CD14-positive monocyte (primary cell): ENCODE measurements at regions not wholly inside any gene's neighbourhood (a gene's known extent, or its start where the extent isn't known, plus 50 kb on each side); places are given as distances from the start of the nearest gene placed in this dataset.

Source experiments
- DNase-seq, 3 donors: peaks; one replicate each; pipeline ENCODE4 v3.0.0-alpha.2; 2011 to 2022
- H2AFZ ChIP-seq: 2 replicates; pipeline ENCODE4 v1.6.0; 2012; ENCODE audit warnings: mild to moderate bottlenecking, low read depth, low read length, inconsistent platforms; ENCODE audit not compliant: insufficient read depth, poor library complexity, severe bottlenecking
- H3K27ac ChIP-seq, 2 donors: 1 replicate in 1 of 2; 2 replicates in 1 of 2; pipeline ENCODE4 v1.5.1; 2012 to 2013; ENCODE audit warnings: low read length in 2 of 2, control low read depth in 1 of 2, inconsistent platforms in 1 of 2, low read depth in 1 of 2, mild to moderate bottlenecking in 1 of 2
- H3K27me3 ChIP-seq, 2 donors: one replicate each; pipeline versions ENCODE4 v1.6.0 to v1.6.1; 2011 to 2013; ENCODE audit warnings: low read length in 2 of 2; ENCODE audit not compliant: control insufficient read depth in 2 of 2, insufficient read depth in 2 of 2
- H3K36me3 ChIP-seq, 2 donors: replicated peaks in 1 of 2; 1 replicate in 1 of 2; 2 replicates in 1 of 2; pipeline versions ENCODE4 v1.5.1 to v1.6.1; 2012 to 2013; ENCODE audit warnings: low read length in 2 of 2, control low read depth in 1 of 2, inconsistent platforms in 1 of 2, mild to moderate bottlenecking in 1 of 2; ENCODE audit not compliant: insufficient read depth in 2 of 2, control insufficient read depth in 1 of 2
- H3K4me1 ChIP-seq, 2 donors: 1 replicate in 1 of 2; 2 replicates in 1 of 2; pipeline versions ENCODE4 v1.5.1 to v1.6.1; 2012 to 2013; ENCODE audit warnings: low read length in 2 of 2, control low read depth in 1 of 2, inconsistent platforms in 1 of 2, mild to moderate bottlenecking in 1 of 2, moderate library complexity in 1 of 2; ENCODE audit not compliant: insufficient read depth in 2 of 2, control insufficient read depth in 1 of 2
- H3K4me2 ChIP-seq: replicated peaks from 2 replicates; pipeline ENCODE3; 2012; ENCODE audit warnings: low read length, moderate library complexity, mild to moderate bottlenecking; ENCODE audit not compliant: poor library complexity, severe bottlenecking; ENCODE audit errors: extremely low read depth
- H3K4me3 ChIP-seq, 3 experiments: fragments of 200-600 bp in 1 of 3; sonication (generic) in 1 of 3; replicated peaks in 1 of 3; 1 replicate in 2 of 3; 2 replicates in 1 of 3; pipeline ENCODE4 v1.5.1; 2011 to 2013; ENCODE audit warnings: low read length in 3 of 3, mild to moderate bottlenecking in 3 of 3, control low read depth in 2 of 3, low read depth in 2 of 3, inconsistent platforms in 1 of 3, moderate library complexity in 1 of 3
- H3K79me2 ChIP-seq: 2 replicates; pipeline ENCODE4 v1.6.0; 2012; ENCODE audit warnings: mild to moderate bottlenecking, control low read depth, inconsistent platforms, low read length, moderate library complexity; ENCODE audit not compliant: insufficient read depth
- H3K9ac ChIP-seq: 2 replicates; pipeline ENCODE4 v1.6.0; 2017; ENCODE audit warnings: low read length, mild to moderate bottlenecking; ENCODE audit not compliant: insufficient read depth, poor library complexity, severe bottlenecking
- H3K9me3 ChIP-seq, 2 donors: replicated peaks in 1 of 2; 1 replicate in 1 of 2; 2 replicates in 1 of 2; pipeline versions ENCODE4 v1.5.1 to v1.6.1; 2012 to 2013; ENCODE audit warnings: low read length in 2 of 2, control low read depth in 1 of 2; ENCODE audit not compliant: control insufficient read depth in 1 of 2, insufficient read depth in 1 of 2
- H4K20me1 ChIP-seq: 2 replicates; pipeline ENCODE4 v1.6.0; 2012; ENCODE audit warnings: mild to moderate bottlenecking, low read length, control low read depth, moderate library complexity; ENCODE audit not compliant: insufficient read depth
- H3K27ac Mint-ChIP-seq, 7 donors: one replicate each; pipeline ENCODE4 v1.8.0; 2020; ENCODE audit warnings: mild to moderate bottlenecking in 7 of 7, mixed read lengths in 7 of 7, moderate library complexity in 6 of 7, inconsistent platforms in 2 of 7
- H3K27me3 Mint-ChIP-seq, 3 donors: one replicate each; pipeline ENCODE4 v1.8.0; 2021 to 2022; ENCODE audit warnings: low read depth in 3 of 3, mild to moderate bottlenecking in 3 of 3, mixed read lengths in 3 of 3, moderate library complexity in 3 of 3, inconsistent platforms in 1 of 3
- H3K36me3 Mint-ChIP-seq, 2 donors: one replicate each; pipeline ENCODE4 v1.8.0; 2020; ENCODE audit warnings: mixed read lengths in 2 of 2, inconsistent platforms in 1 of 2, mild to moderate bottlenecking in 1 of 2
- H3K4me1 Mint-ChIP-seq: one replicate; pipeline ENCODE4 v1.8.0; 2020; ENCODE audit warnings: mild to moderate bottlenecking, mixed read lengths
- H3K4me3 Mint-ChIP-seq, 2 donors: one replicate each; pipeline ENCODE4 v1.8.0; 2020; ENCODE audit warnings: mild to moderate bottlenecking in 2 of 2, mixed read lengths in 2 of 2, moderate library complexity in 1 of 2
- H3K9me3 Mint-ChIP-seq, 7 donors: one replicate each; pipeline ENCODE4 v1.8.0; 2020 to 2022; ENCODE audit warnings: mixed read lengths in 7 of 7, mild to moderate bottlenecking in 6 of 7, moderate library complexity in 6 of 7, inconsistent platforms in 2 of 7
- WGBS: methylation state at CpG from one replicate; pipeline ENCODE4 v1.1.5; 2013; ENCODE audit warnings: missing lambda C conversion rate; ENCODE audit not compliant: insufficient coverage; 5-methylcytosine and 5-hydroxymethylcytosine counted together
- intact Hi-C, 2 donors: fragments of 100-400 bp; cut with micrococcal nuclease; formaldehyde crosslinking; loops; one replicate each; pipeline versions ENCODE4 v1.15.0 to v1.15.1; 2023
- TF ChIP-seq, protein P1 (sequence below): fragments of 200-600 bp; IDR thresholded peaks from one replicate; pipeline ENCODE4 v1.8.0; 2022; ENCODE audit warnings: antibody characterized with exemption, mild to moderate bottlenecking

DNA sequence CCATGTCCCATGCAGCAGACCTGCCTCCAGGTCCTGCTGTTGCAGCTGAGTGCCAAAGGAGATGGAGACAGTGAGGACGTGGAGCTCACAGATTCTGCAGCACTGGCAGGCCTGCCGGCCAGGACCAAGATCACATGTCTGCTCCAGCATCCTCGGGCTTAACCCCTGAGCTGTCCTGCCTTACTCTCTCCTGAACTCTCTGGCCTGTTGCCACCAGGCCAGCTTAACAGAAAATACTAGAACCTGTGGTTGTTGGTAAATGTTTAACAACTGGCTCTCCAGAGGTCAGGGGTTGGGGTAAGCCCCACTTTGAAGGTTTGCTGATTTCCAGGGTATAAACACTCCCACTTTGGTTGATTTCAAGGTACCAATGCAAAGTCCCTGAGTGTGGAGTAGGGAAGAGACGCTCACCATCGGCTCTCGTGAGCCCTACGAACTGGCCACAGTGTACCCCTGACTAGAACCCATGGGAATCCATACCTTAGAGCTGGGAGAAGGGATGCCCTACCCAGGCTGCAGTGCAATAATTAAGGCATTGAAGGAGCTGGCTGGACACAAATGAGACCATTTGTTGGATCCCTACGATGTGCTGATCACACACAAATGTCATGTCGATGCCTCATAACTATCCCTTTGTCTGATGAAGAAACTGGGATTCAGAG lies 147.9 kb downstream of the OR4M2 start:
- H3K4me2 ChIP-seq: no peak overlapping the region
- H3K27ac ChIP-seq: no peak overlapping the region
- no peaks in the 10 kb centered on the region for H3K27me3 ChIP-seq
- no peaks in the 10 kb centered on the region for H4K20me1 ChIP-seq
- whole genome bisulfite sequencing: 95% methylated on average over 8 of the region's 9 CpGs
- no peaks in the 10 kb centered on the region for H3K9me3 ChIP-seq
- no peaks in the 10 kb centered on the region for H3K79me2 ChIP-seq
- no peaks in the 10 kb centered on the region for H3K4me1 Mint-ChIP-seq
- no peak overlapping the region for H3K27ac Mint-ChIP-seq
- no peaks in the 10 kb centered on the region for H3K36me3 Mint-ChIP-seq
- DNase-seq: no peak
- intact Hi-C loops: no loop called here
- no peak overlapping the region for H3K4me3 Mint-ChIP-seq
- H3K4me1 ChIP-seq: no peaks in the 10 kb centered on the region
- H3K9ac ChIP-seq: no peak overlapping the region
- peaks cover 2 to 7% (median 4%) of the 10 kb centered on the region in 3 donors for H3K27me3 Mint-ChIP-seq
- H3K9me3 Mint-ChIP-seq: peaks cover 0 to 2% (median 0%) of the 10 kb centered on the region in 7 donors
- no peaks in the 10 kb centered on the region for H3K36me3 ChIP-seq
- no peak overlapping the region for H2AFZ ChIP-seq
- TF ChIP-seq, protein P1, sequence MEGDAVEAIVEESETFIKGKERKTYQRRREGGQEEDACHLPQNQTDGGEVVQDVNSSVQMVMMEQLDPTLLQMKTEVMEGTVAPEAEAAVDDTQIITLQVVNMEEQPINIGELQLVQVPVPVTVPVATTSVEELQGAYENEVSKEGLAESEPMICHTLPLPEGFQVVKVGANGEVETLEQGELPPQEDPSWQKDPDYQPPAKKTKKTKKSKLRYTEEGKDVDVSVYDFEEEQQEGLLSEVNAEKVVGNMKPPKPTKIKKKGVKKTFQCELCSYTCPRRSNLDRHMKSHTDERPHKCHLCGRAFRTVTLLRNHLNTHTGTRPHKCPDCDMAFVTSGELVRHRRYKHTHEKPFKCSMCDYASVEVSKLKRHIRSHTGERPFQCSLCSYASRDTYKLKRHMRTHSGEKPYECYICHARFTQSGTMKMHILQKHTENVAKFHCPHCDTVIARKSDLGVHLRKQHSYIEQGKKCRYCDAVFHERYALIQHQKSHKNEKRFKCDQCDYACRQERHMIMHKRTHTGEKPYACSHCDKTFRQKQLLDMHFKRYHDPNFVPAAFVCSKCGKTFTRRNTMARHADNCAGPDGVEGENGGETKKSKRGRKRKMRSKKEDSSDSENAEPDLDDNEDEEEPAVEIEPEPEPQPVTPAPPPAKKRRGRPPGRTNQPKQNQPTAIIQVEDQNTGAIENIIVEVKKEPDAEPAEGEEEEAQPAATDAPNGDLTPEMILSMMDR: no peak
- H3K4me3 ChIP-seq: no peak overlapping the region

DNA sequence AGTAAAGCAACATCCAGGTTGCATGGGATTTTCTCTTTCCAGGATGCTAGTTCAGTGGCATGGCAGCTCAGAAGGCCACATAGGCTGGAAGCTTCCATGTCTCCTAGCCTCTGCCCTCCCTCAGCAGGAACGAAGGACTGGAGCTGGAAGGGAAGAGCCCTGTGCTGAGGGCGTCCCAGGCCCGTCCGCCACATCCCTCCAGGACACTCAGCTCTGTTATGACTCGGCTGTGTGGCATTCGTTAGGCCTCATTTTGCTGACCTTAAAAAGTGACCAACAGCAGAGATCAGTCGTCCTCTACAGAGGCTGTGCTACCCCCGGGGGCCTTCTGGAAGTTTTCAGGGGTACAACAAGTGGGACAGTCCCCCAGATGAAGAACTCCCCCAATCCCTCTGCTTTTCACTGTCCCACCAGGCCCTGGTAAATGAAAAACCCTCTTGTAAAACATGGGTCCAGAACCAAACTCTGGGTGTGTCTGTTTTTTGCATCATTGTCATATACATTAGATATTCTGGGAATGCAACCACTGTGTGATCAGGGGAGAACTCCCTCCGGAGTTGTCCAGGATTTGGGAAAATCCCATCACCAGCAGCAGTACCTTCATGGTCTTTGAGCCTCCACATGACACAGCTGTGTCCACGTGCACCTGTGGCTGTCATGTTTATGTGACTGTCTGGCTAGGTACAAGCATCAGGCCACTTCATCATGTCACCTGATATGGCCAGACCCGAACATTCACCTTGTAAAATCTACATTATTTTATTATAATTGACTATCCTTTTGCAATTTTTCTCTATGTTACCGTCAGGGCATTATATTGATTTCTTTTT lies 149.9 kb downstream of the OR4M2 start:
- Histone ChIP-seq H3K9me3 (peaks cover 0 to 6% of the 10 kb centered on the region in 2 donors), H3K36me3 (no peaks in the 10 kb centered on the region), H3K4me2 (no peak overlapping the region), H4K20me1 (no peaks in the 10 kb centered on the region), H3K27me3 (no peaks in the 10 kb centered on the region), H2AFZ (no peak overlapping the region), H3K4me3 (no peak overlapping the region), H3K27ac (no peak overlapping the region), H3K9ac (no peak overlapping the region), H3K79me2 (no peaks in the 10 kb centered on the region), H3K4me1 (no peaks in the 10 kb centered on the region)
- intact Hi-C loops: no loop called here
- WGBS: 87% methylated on average over 10 of the region's 12 CpGs
- Mint-ChIP-seq H3K4me3 (no peak overlapping the region), H3K36me3 (no peaks in the 10 kb centered on the region), H3K27me3 (peaks cover 1 to 5% (median 2%) of the 10 kb centered on the region in 3 donors), H3K27ac (no peak overlapping the region), H3K4me1 (no peaks in the 10 kb centered on the region), H3K9me3 (peaks cover 0 to 6% (median 4%) of the 10 kb centered on the region in 7 donors)
- DNase-seq: no peak
- TF ChIP-seq, protein P1: no peak
